Islet precursor cell (in vitro differentiated cells): ENCODE measurements at regions not wholly inside any gene's neighbourhood (a gene's known extent, or its start where the extent isn't known, plus 50 kb on each side); places are given as distances from the start of the nearest gene placed in this dataset.

ENCODE experiments used
- DNase-seq: peaks from one replicate; pipeline ENCODE4 v3.0.0-alpha.2; 2018

DNA sequence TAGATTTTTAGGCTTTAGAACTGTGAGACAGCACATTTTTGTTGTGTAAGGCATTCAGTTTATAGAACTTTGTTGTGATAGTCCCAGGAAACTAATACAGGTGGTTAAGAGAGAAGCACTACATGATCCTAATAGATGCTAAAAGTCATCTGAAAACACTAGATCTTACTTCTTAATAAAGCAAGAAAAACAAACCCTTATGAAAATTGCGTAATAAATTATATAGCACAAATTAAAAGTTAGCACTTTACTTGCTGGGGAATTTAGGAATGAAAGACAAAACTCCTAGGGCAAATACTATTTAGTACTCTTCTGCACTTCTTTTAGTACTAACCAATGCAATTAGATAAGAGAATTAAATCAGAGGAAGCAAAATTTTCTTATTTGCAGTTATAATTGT is 163.3 kb upstream of the SHISA6 start:
- DNase-seq = no peak

DNA sequence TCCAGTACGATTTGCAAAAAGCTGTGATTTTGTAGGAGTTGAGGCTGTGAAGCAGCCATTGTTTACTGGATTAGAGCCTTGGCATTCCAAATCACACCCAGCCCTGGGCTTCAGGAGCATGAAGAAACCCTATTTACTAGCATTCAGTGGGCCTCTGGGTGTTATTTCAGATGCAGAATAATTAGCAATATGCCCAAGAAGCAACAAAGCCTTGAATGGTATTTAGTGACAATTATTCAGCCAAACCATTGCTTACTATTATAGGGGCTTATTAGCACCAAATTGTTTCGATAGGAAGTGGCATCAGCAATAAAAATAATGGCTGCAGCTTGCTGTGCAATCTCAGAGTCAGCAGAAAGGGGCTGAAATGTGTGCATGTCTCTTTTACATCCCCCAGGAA is 166.6 kb upstream of the SHISA6 start:
- DNase-seq = no peak

DNA sequence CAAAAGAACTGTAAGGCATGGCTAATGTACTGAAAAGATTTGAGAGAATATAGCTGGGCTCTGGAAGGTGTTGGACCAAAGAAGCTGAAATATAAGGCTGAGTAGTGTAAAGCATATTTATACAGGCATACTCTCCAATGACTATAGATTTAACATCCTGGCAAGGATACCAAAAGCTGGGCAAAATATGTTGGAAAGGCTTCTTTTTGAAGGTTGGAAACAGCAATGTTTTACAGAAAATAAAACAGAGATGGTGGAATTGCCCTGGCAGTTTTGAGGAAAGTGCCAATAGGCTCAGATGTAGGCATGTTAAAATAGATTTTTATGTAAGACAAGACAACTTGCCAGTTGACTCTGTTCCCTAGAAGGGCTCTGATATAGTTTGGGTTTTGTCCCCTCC is 184.1 kb upstream of the SHISA6 start:
- DNase-seq = no peak

DNA sequence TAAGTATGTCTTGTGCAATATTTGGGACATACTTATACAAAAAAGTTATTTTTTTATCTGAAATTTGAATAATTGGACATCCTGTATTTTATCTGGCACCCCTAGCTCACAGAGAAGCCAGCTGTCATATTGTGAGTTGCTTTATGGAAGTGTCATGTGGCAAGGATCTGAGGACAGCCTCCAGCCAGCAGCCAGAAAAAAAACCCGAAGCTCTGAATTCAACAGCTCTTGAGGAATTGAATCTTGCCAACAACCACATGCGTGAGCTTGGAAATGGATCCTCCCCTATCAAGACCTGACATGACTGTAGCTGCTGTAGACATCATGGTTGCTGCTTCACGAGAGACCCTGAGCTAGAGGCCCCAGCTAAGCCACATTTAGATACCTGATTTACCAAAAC is 187.2 kb upstream of the SHISA6 start:
- no peak for DNase-seq

DNA sequence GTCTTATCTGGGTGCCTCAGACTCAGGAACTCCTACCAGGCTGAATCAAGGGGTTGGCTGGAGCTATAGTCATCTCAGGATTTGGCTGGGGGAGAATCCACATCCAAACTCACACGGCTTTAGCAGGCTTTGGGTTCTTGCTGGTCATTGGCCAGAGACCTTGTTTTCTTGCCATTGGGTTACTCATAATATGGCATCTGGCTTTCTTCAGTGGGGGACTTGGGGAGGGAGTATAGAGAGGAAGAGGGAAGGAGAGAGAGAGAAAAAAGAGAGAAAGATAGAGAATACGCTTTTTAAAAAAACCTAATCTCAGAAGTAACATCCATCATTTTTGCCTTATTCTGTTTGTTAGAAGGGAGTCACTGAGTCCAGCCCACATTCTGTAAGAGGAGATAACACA is 191.5 kb upstream of the SHISA6 start:
- no peak for DNase-seq

DNA sequence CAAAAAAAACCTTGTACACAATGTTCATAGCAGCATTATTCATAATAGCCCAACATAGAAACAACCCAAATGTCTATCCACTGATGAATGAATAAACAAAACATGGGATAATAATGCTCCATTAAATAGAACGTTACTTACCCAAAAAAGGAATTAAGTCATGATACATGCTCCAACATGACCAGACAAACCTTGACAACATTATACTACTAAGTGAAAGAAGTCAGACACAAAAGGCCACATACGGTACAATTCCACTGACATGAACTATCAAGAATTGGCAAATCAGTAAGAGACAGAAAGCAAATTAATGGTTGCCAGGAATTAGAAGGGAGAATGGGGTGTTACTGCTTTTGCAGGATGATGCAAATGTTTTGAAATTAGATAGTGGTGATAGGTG is 193.8 kb upstream of the SHISA6 start:
- DNase-seq = no peak

DNA sequence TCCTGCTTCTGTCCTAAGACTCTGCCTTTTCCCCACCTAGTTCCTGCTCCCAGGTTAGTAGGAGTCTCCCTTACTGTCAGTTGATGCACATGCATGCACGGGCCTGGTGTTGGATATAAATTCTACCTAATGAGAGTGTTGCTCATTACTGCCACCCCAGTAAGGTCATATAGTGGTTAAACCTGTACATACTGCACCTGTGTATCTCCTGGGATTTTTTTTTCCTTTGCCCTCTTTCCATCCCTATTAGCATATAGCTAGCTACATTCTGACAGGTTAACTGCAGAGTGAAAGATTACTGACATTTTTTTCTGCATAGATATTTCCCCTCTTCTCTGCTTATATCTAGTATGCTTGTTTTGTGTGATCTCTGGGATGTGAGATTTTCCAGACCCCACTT is 201.5 kb upstream of the PIRT start:
- DNase-seq = no peak

DNA sequence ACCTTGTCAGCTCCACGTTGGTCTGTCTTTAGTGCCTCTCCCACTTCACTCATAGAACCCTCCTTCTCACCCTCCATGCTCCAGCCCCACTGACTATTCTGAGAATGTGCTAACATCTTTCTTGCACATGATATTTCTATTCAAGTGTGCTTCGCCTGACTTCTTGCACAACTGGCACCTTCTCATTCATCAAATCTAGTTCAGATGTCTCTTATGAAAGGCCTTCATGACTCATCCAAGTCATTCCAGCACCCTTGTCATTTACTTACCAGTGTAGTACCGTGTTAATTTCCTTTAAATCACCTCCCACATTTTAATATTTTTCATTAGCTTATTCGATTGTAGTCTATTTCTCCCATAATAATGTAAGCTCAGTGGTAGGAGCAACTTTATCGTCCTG is 197.8 kb upstream of the PIRT start:
- no peak for DNase-seq

DNA sequence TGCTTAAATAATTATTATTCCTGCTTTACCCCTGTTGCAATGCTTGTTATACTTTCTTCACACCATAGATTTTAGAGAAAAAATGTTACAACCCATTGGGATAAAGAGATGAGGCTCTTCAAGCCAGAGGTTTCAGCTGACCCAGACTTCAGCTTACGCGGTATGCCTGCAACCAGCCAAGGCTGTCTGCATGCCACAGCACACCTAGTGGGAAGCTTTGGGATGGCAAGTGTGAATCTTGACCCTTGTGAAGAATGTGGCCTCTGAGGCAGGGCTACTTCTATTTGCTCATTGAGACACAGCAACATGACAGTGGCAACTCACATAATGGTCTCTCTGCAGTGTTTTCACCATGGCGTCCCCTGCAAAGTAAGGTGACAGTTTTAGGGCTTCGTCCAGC is 193.9 kb upstream of the PIRT start:
- DNase-seq = peak; percentile 77

DNA sequence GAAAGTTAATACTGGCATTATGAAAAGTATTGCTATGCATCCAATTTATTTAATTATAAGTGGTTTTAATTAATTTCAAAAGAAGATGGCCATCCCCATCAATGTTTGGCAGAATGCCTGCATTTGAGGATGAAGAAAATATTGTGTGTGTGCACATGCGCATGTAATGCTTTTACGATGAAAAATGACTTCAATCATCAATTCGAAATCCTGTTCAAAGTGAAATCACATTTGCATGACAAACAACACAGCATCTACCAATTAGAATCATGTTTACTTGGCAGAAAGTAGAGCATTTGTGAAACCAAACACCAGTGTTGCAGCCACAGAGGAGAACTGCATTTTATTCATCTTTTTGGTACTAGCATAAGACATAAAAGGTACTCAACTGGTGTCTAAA is 191.9 kb upstream of the PIRT start:
- no peak for DNase-seq

DNA sequence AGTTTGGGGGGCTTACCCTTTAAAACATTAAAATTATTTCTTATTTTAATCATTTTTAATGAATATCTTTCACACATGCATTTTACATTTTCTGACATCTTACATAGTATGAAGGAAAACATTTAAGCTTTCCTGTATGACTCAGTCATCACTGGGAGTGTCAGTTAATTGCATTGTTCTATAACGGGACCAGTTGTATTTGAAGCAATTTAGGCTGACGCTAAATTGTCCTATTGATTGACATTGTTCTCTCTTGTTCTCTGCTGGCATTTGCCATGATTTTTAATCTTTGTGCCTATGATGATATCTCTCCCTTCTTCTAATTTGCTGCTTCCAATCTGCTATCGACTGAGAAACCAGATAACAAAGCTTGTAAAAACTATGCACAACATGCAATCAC is 190.5 kb upstream of the PIRT start:
- DNase-seq = no peak

DNA sequence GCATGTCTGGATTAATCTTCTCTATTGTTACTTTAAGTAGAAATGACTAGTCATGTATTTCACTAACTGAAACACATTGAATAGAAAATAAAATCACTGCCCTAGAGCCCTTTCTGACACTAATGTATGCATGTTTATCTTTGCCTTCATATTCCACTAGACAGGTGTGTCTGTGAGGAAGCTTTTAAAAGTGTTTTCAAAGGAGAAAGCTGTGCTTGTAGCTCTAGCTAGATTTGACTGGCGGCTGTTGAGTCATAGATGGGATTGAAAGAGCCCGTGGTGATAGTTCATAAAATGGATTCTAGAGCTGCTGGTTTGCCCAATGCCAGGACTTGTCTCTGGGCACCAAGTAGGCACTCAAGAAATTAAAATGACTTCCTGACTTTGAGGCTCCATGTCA is 189.0 kb upstream of the PIRT start:
- no peak for DNase-seq

DNA sequence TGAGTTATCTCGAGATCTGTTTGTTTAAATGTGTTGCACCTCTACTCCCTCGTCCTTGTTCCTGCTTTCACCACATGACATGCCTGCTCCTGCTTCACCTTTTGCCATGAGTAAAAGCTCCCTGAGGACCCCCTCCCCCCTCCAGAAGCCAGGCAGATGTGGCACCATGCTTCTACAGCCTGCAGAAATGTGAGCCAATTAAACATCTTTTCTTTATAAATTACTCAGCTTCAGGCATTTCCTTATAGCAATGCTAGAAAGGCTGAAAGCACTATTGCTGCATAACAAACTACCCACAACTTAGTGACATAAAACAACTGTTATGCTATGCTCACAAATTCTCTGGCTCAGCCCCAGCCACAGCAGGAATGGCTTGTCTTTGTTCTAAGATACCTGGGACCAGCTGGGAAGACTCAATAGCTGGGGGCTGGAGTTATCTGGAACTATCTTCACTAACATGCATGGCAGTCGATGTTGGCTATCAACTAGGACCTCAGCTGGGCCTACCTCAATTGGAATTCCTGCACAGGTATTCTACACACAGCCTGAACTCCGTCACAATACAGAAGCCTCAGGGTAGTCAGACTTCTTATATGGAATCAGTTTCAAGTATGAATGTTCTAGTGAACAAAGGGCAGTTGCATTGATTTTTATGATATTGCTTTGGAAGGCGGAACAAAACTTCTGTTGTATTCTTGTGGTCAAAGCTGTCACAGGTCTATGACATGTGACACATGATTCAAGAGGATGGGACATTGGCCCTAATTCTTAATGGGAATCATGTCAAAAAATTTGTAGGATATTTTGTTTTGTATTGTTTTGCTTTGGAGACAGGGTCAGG is 186.0 kb upstream of the PIRT start:
- DNase-seq = no peak

DNA sequence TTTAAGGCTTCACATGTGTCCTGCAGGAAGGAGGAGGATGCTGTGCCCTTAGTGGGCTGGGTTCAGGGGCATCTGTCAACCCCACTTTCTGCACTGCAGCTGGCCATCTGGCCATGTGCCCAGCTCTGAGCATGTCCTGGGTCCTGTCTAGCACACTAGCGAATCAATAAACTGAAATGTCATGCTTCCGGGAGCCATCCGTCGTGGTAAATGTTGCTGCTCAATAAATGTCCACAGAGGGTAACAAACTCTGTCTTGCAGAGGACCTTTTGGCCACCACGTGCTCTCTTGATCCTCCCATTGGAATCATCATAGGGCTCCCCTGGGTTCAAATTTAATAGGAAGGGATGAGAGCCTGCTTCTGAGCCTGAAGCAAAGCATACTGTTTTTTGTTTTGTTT is 168.6 kb upstream of the PIRT start:
- DNase-seq = no peak

DNA sequence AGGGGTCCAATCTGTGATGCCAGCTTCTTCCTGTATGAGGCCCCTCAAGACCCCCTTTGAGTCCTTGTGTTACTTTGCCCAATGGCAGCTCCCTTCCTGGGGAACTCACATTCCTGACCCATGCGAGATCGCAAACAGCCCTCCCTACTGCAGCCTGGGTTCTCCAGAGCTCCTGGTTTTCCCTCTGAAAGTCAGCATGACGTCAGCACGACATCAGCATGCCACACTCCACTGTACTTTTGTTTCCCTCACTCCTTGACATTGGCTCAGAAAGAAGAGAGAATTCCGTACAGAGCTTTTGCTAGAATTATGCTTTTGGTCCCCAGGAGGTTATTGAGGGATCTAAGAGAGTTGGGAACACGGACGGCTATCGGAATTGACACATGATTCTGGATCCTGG is 168.1 kb upstream of the PIRT start:
- no peak for DNase-seq

DNA sequence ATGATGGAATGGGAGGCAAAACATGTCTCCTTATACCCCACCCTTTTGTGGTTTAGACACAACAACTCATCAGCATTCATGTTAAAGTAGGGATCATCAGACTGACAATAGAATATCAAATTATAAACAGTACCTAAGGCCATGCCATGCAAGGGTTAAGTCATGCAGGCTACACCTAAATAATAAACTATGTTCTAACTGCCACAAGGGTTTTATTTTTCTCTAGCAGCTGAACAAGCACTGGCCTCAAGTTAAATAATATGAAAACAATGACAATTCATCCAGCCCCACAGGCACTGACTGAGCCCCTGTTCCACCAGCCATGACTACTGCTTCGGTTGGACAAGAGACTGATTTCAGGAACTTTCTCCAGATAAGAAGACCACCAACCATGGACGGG is 164.5 kb upstream of the PIRT start:
- no peak for DNase-seq

DNA sequence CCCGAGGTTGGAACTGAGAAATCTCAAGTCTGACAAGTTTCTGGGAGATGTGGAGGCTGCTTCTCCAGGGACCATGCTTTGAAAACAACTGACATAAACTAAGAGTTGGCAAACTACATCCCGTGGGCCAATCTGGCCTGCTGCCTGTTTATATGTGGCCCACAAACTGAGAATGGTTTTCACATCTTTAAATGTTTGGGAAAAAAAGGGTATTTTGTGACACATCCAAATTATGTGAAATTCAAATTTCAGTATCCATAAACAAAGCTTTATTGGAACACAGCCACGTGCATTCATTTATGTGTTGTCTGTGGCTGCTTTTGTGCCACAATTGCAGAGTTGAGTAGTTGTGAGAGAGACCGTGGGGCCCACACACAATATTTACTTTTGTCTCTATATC is 163.8 kb upstream of the PIRT start:
- no peak for DNase-seq

DNA sequence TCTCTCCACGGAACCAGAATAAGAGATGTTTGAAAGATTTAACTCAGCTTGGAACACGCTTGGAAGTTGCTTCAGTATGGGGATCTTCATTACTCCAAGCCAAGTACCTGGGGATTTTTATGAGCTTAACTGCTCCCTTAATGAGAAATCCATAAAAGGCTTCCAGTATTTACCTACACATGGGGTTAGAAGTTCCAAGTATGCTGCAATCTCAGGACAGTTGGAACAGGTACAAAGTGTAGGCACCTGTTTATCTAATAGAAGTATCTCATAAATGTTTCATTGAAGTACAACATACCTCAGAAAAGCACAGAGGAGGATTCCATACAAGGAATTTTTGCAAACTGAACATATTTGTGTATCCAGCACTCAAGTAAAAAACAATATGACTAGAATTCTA is 161.6 kb upstream of the PIRT start:
- no peak for DNase-seq

DNA sequence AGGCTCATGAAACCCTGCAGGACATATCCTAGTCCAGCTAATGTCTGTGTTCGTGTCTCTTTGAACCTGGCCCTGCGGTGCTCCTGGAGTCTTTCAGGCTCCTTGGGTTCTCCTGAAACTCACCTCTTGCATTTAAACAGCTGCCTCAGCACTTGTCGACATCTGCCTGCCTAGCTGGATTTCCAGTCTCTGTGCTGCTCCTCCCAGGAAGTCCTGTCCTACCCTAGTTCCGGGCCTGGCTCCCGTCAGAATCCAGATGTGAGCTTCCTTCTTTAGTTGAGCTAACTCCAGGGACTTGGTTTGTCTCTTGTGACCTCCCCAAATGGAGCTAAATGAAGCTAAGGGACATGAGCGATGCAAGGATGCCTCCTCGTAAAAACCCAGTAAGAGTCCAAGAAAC is 155.2 kb upstream of the PIRT start:
- DNase-seq = no peak

DNA sequence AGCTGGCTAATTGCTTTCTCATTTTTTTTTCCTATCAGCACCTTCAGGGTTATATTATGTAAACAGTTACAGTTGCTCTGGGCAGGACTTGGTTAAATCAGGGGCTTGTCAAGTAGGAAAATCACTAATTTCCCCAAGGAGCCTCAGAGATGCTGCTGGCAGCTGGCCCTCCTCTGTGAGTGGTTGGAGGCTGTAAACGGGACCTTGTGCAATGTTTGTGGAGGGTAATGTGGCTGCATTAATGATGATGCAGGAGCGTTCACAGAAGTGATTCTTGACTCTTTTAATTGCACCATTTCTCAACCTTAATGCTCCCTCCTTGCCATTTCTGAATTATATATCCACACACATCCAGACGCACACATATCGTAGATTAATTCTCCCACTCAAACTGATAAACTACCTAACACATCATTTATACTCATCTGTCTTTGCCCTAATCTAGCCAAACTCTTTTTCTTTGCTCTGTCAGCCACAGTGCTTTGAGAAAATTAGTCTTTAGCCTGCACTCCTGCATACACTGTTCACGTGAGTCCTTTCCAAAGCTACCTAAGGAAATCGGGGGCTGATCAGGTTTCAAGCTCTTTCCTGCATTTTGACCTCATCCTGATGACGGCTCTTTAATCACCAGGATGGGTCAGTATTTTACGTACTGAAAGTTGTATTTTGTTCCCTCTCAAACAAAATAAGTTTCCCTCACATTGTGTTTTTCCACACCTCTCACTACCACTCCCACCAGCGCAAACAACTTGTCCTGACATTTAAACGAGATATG is 154.4 kb upstream of the PIRT start:
- no peak for DNase-seq

DNA sequence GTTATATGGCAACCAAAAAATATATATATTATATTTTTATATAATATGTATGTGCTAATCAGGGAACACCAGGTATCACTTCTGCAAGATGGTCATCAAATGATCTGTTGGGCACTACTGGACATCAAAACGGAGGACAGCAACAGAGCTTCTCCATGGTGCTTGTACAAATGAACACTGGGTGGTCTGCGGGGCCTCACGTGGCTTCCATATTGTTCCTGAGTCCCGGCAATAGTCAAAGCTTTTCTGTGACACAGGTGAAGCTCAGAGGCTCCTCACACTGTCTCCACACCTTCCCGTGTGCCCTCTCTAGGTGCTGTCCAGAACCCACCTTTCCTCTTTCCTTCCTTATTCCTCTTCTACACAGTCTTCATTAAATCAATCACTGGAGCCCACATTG is 149.9 kb upstream of the PIRT start:
- peak; percentile 25 for DNase-seq

DNA sequence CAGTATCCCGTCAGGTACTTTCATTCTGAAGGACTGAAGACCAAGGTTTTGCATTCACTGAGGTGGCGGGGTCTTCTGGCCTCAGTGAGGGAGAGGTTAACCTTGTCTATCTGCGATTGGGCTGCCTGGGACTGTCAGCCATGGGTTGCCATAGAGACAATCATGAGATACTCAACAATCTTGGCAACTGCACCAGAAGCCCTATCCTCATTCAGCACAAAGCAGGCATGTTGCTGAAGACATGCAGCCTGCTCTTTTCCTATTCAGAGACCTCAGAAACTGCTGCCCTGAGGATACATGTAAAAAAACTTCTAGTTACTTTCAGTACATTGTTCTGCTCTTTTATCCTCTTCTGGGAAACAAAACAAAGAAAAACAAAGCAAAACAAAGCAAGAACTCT is 146.3 kb upstream of the PIRT start:
- DNase-seq = no peak

DNA sequence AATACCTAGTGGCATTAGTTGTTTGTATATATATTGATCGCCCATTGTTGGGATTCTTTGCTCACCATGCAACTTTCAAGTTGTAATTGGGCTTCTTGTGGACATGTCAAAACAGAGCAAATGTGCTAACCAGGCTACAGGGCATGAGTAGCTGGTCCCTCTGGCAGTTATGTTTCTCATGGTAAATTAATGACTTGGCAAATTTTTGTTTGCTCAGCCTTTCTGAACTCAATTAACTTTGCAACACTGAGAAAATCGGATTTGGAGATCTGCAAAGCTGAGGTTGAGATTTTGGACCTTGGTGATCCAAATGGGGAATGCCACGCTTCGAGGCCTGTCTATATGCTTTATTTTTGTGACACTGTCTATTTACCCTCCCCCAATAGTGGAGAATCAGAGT is 138.5 kb upstream of the PIRT start:
- DNase-seq = no peak

DNA sequence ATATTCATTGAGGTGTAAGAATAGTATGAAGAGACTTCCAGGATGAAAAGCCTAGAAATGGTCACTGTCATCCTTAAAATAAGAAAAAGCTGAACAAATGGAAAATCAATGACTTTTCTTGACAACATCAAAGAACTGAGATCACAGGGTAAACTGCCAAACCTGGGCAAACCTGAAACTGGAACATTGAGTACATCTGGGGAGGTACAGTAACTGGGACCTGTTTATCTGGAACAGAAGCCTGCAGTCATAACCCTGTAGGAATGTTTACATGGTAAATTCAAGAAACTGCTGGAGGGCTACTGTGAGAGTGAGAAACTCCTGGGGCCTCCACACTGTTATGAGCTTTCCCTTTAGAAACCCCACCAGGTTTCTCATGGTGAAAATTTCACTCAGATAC is 130.1 kb upstream of the PIRT start:
- DNase-seq = no peak

DNA sequence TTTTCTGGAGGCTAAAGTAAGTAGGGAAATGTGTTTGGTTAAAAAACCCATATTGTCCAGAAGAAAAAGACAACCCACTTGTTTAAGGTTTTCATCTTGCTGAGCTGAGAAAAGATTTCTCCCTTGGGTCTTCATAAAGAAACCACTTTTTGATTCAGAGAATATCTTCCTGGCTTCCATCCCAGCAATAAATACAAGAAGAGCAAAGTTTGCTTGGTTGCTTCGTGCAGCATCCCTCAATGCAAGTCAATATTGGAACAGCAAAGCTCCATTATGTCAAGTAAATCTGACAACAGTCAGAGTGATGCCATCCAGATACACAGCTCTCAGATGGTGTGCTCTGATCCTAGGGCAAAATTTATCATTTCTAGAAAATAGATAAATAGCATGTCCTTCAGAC is 118.9 kb upstream of the PIRT start:
- DNase-seq = no peak
